Adipocyte (in vitro differentiated cells): ENCODE measurements at regions not wholly inside any gene's neighbourhood (a gene's known extent, or its start where the extent isn't known, plus 50 kb on each side); places are given as distances from the start of the nearest gene placed in this dataset.

Experiments
- DNase-seq: peaks from one replicate; pipeline ENCODE4 v3.0.0-alpha.2; 2015; ENCODE audit warnings: low read depth
- H3K27me3 ChIP-seq: replicated peaks from 2 replicates; pipeline ENCODE4 v1.7.0; 2013; ENCODE audit warnings: mild to moderate bottlenecking, low read length, moderate library complexity; ENCODE audit not compliant: control insufficient read depth, insufficient read depth
- H3K36me3 ChIP-seq: 2 replicates; pipeline ENCODE4 v1.7.0; 2013; ENCODE audit warnings: low read length, mild to moderate bottlenecking, moderate library complexity; ENCODE audit not compliant: control insufficient read depth, insufficient read depth, severe bottlenecking
- H3K4me1 ChIP-seq: 2 replicates; pipeline ENCODE4 v1.7.0; 2013; ENCODE audit warnings: mild to moderate bottlenecking, low read length, moderate library complexity; ENCODE audit not compliant: control insufficient read depth, insufficient read depth
- H3K4me3 ChIP-seq: 2 replicates; pipeline ENCODE4 v1.7.0; 2013; ENCODE audit warnings: mild to moderate bottlenecking, low read length, moderate library complexity
- H3K9ac ChIP-seq: 2 replicates; pipeline ENCODE4 v1.7.0; 2013; ENCODE audit warnings: mild to moderate bottlenecking, low read length, moderate library complexity
- H3K9me3 ChIP-seq: 2 replicates; pipeline ENCODE4 v1.7.0; 2013; ENCODE audit warnings: mild to moderate bottlenecking, low read length, moderate library complexity; ENCODE audit not compliant: control insufficient read depth

- H3K9me3 ChIP-seq = no peaks in the 10 kb centered on the region
- no peaks in the 10 kb centered on the region for H3K36me3 ChIP-seq
- no peak overlapping the region for H3K4me3 ChIP-seq
Measured at GRCh38 chr2:144669196-144669987, 149.5 kb upstream of the ZEB2 start.

GRCh38 chr2:144668493-144669110 is 148.7 kb upstream of the ZEB2 start:
- Histone ChIP-seq H3K4me3 (no peak overlapping the region), H3K9me3 (no peaks in the 10 kb centered on the region), H3K36me3 (no peaks in the 10 kb centered on the region), H3K27me3 (no peaks in the 10 kb centered on the region), H3K4me1 (peaks cover 8% of the 10 kb centered on the region), H3K9ac (no peak overlapping the region)
- no peak for DNase-seq

More at GRCh38 chr2:144669196-144669987, 149.5 kb upstream of the ZEB2 start:
- no peak for DNase-seq
- Histone ChIP-seq H3K4me1 (peaks cover 8% of the 10 kb centered on the region), H3K27me3 (no peaks in the 10 kb centered on the region), H3K9ac (no peak overlapping the region)

- DNase-seq = peak; percentile 7
- Histone ChIP-seq H3K27me3 (no peaks in the 10 kb centered on the region), H3K36me3 (no peaks in the 10 kb centered on the region), H3K9me3 (no peaks in the 10 kb centered on the region), H3K4me3 (no peak overlapping the region), H3K4me1 (peaks cover 8% of the 10 kb centered on the region), H3K9ac (no peak overlapping the region)
Measured at GRCh38 chr2:144666032-144666431, 146.1 kb upstream of the ZEB2 start.

- DNase-seq = no peak
- no peaks in the 10 kb centered on the region for H3K36me3 ChIP-seq
- H3K9ac ChIP-seq = no peak overlapping the region
Measured at GRCh38 chr2:144663207-144663606, 143.3 kb upstream of the ZEB2 start.

GRCh38 chr2:144660518-144661316 is 140.8 kb upstream of the ZEB2 start:
- Histone ChIP-seq H3K4me1 (no peaks in the 10 kb centered on the region), H3K27me3 (no peaks in the 10 kb centered on the region), H3K36me3 (no peaks in the 10 kb centered on the region), H3K9ac (no peak overlapping the region), H3K4me3 (no peak overlapping the region), H3K9me3 (no peaks in the 10 kb centered on the region)
- peak; percentile 7 for DNase-seq

More at GRCh38 chr2:144663207-144663606, 143.3 kb upstream of the ZEB2 start:
- Histone ChIP-seq H3K27me3 (no peaks in the 10 kb centered on the region), H3K4me3 (no peak overlapping the region), H3K4me1 (peaks cover 8% of the 10 kb centered on the region), H3K9me3 (no peaks in the 10 kb centered on the region)

DNA sequence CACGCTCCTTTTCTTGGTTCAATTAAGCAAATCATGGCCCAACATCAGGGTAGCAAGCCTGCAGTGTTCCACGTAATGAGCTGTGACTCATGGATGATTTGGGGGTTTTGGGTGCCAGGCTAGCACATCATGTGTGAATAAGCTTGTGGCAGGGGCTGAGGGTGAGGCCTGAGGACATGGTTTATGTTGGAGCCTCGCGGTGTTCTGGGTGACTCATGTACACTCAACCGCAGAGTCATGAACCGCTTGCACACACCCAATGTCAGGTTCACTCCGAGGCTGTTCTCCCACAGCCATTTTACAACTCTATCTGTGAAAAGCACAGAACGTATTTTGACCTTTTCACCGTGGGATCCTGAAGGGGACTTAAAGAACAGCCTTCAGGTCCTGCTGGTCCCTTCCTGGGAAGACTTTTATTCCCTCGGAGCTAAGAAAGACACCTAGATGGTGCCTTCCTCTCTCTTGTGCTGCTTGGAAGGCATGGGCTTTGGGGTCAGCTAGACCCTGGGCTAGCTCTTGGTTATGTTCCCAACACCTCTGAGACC is 139.9 kb upstream of the ZEB2 start:
- H3K9me3 ChIP-seq = no peaks in the 10 kb centered on the region
- no peak for DNase-seq
- no peaks in the 10 kb centered on the region for H3K36me3 ChIP-seq

DNA sequence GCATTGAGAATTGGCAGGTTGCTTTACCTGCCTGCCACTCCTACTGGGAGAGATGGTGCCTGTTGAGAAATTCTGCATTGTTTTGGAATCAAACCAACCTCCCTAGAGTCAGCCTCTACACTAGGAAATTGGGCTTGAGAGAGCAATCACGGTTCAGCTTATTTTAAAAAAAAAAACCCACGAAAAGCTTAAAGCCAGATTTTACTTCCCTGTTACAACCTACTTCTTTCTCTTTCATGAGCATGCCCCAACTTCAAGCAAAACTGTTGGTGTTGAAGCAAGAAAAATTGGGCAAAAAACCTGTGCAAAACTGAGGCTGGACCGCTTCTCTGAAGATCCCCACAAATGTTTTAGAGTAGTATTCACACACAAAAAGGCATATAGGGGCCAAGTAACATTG is 134.6 kb upstream of the ZEB2 start:
- H3K4me3 ChIP-seq = no peak overlapping the region
- no peak overlapping the region for H3K9ac ChIP-seq
- H3K4me1 ChIP-seq = no peaks in the 10 kb centered on the region
- H3K27me3 ChIP-seq = no peaks in the 10 kb centered on the region
- no peaks in the 10 kb centered on the region for H3K36me3 ChIP-seq
- no peaks in the 10 kb centered on the region for H3K9me3 ChIP-seq
- DNase-seq = no peak

More for the DNA sequence above, 139.9 kb upstream of the ZEB2 start:
- Histone ChIP-seq H3K9ac (no peak overlapping the region), H3K27me3 (no peaks in the 10 kb centered on the region), H3K4me3 (no peak overlapping the region), H3K4me1 (no peaks in the 10 kb centered on the region)

GRCh38 chr2:144650907-144651306 is 131.0 kb upstream of the ZEB2 start:
- DNase-seq = no peak
- Histone ChIP-seq H3K36me3 (no peaks in the 10 kb centered on the region), H3K9ac (no peak overlapping the region), H3K4me3 (no peak overlapping the region), H3K9me3 (no peaks in the 10 kb centered on the region), H3K4me1 (no peaks in the 10 kb centered on the region), H3K27me3 (no peaks in the 10 kb centered on the region)

DNA sequence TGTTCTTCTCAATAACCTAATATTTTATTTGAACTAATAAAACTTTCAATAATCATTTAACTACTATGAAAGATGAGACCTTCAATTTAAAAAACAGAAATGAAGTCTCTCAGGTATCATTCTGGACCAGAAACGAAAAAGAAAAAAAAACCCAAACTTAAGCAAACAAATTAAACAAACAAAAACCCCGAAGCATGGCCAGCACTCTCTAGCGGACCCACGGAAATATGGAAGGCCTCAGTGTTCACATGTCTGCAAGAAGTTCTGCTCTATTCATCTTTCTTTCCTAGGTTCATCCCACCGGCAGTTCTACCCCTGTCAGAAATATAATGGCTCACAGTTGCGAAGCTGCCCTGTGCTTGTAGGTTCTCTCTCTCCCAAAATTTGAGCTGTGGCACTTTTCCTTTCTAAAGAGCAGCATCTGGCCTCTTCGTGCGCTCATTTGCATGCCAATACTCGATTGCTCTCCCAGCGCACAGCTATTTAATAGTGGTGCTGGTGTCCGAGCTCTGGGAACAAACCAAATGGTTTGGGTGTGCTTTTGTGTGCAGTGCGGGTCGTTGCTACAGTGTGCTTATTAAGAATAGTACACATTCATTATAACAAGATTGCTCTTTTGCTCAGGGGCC is 129.0 kb upstream of the ZEB2 start:
- Histone ChIP-seq H3K27me3 (no peaks in the 10 kb centered on the region), H3K36me3 (no peaks in the 10 kb centered on the region), H3K4me1 (no peaks in the 10 kb centered on the region), H3K4me3 (no peak overlapping the region), H3K9me3 (no peaks in the 10 kb centered on the region), H3K9ac (no peak overlapping the region)
- no peak for DNase-seq

- peaks cover 15% of the 10 kb centered on the region for H3K4me1 ChIP-seq
- H3K27me3 ChIP-seq = no peaks in the 10 kb centered on the region
- DNase-seq = no peak
- H3K9ac ChIP-seq = no peak overlapping the region
- no peak overlapping the region for H3K4me3 ChIP-seq
- no peaks in the 10 kb centered on the region for H3K36me3 ChIP-seq
- H3K9me3 ChIP-seq = no peaks in the 10 kb centered on the region
Measured at GRCh38 chr2:144645083-144645778, 125.3 kb upstream of the ZEB2 start.
